ENCODE measurements at regions not wholly inside any gene's neighbourhood (a gene's known extent, or its start where the extent isn't known, plus 50 kb on each side); places are given as distances from the start of the nearest gene placed in this dataset.

- Histone ChIP-seq H4K20me1 (ENCODE audit: insufficient read depth, low read length) (no peaks in the 10 kb centered on the region), H3K79me2 (ENCODE audit: low read length) (no peaks in the 10 kb centered on the region), H3K9ac (ENCODE audit: low read length) (no peak overlapping the region), H3K27me3 (ENCODE audit: low read depth, low read length) (no peaks in the 10 kb centered on the region), H3K4me2 (ENCODE audit: low read length) (no peak overlapping the region), H2AFZ (ENCODE audit: low read depth, low read length) (no peak overlapping the region), H3K27ac (ENCODE audit: low read length) (no peak overlapping the region), H3K4me3 (ENCODE audit: low read length) (no peak overlapping the region), H3K9me3 (ENCODE audit: insufficient read depth, low read length) (no peaks in the 10 kb centered on the region), H3K36me3 (replicated peaks; ENCODE audit: low read depth, low read length) (no peaks in the 10 kb centered on the region), H3K4me1 (ENCODE audit: low read length) (no peaks in the 10 kb centered on the region)
- no peak for TF ChIP-seq EZH2phosphoT487 (IDR thresholded peaks at IDR 0.05; ENCODE audit: low read depth)
- TF ChIP-seq, protein P1, sequence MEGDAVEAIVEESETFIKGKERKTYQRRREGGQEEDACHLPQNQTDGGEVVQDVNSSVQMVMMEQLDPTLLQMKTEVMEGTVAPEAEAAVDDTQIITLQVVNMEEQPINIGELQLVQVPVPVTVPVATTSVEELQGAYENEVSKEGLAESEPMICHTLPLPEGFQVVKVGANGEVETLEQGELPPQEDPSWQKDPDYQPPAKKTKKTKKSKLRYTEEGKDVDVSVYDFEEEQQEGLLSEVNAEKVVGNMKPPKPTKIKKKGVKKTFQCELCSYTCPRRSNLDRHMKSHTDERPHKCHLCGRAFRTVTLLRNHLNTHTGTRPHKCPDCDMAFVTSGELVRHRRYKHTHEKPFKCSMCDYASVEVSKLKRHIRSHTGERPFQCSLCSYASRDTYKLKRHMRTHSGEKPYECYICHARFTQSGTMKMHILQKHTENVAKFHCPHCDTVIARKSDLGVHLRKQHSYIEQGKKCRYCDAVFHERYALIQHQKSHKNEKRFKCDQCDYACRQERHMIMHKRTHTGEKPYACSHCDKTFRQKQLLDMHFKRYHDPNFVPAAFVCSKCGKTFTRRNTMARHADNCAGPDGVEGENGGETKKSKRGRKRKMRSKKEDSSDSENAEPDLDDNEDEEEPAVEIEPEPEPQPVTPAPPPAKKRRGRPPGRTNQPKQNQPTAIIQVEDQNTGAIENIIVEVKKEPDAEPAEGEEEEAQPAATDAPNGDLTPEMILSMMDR (IDR thresholded peaks at IDR 0.05; ENCODE audit: low read depth, low read length): no peak
Measured at GRCh38 chr1:190679044-190679443, 201.4 kb upstream of the BRINP3 start.

DNA sequence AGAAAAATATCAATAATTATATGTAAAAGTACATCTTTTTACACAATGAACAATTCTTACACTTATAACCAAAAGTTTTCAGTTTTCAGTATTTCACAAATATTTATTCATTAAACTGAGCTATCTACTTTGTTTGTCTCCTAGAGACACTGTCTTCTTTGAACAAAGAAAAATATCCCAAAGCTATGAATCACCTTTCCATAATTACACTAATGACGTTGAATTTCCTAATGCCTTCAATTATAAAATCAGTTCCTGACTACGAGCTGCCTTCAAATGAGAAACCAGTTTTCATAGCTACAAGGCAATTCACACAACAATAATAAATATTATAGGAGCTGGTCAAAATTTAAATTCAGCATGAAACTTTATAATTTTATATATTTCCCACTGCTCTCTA lies 201.8 kb upstream of the BRINP3 start:
- no peak for TF ChIP-seq EZH2phosphoT487 (IDR thresholded peaks at IDR 0.05; ENCODE audit: low read depth)
- TF ChIP-seq, protein P1 (IDR thresholded peaks at IDR 0.05; ENCODE audit: low read depth, low read length): no peak
- Histone ChIP-seq H3K27ac (ENCODE audit: low read length) (no peak overlapping the region), H3K9me3 (ENCODE audit: insufficient read depth, low read length) (no peaks in the 10 kb centered on the region), H3K27me3 (ENCODE audit: low read depth, low read length) (no peaks in the 10 kb centered on the region), H2AFZ (ENCODE audit: low read depth, low read length) (no peak overlapping the region), H3K79me2 (ENCODE audit: low read length) (no peaks in the 10 kb centered on the region), H3K4me3 (ENCODE audit: low read length) (no peak overlapping the region), H3K4me1 (ENCODE audit: low read length) (no peaks in the 10 kb centered on the region), H3K4me2 (ENCODE audit: low read length) (no peak overlapping the region), H3K36me3 (replicated peaks; ENCODE audit: low read depth, low read length) (no peaks in the 10 kb centered on the region), H3K9ac (ENCODE audit: low read length) (no peak overlapping the region), H4K20me1 (ENCODE audit: insufficient read depth, low read length) (no peaks in the 10 kb centered on the region)

DNA sequence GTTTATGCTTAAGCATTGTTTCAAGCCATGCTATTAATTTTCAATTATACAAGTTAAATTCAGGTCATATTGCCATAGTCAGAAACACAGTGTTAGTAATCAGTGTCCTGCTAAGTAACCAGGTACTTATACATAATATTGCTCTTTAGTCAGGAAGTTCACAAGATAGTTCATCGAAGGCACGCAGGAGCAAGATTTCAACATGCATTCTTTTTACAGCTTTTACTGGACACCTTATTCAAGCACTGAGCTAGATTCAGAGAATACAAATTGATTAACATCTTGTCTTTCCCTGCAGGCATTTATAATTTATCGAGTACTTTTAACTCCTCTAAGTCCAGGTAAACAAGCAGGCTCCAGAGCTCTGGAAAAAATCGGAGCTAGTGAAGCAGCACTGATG lies 202.3 kb upstream of the BRINP3 start:
- TF ChIP-seq, protein P1 (IDR thresholded peaks at IDR 0.05; ENCODE audit: low read depth, low read length): no peak
- no peak for TF ChIP-seq EZH2phosphoT487 (IDR thresholded peaks at IDR 0.05; ENCODE audit: low read depth)
- H3K27ac ChIP-seq (ENCODE audit: low read length): no peak overlapping the region
- H3K4me3 ChIP-seq (ENCODE audit: low read length): no peak overlapping the region

DNA sequence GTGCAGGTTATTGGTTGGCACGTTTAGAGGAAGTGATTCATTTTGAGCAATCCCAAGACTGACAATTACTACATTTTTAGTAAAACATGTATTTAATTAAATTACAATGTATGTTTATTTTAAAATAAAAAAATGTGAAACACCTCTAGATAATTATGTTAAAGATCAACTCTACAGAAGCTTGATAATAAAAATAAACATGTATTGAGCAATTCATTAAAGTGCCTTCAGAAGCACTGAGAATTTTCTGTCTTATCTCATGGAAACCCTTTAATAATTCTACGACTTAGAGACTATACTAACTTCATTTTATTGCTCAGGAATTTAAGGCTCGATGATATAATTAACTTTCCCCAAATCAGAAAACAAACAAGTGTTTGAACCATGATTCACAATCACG lies 208.0 kb upstream of the BRINP3 start:
- H3K36me3 ChIP-seq (replicated peaks; ENCODE audit: low read depth, low read length): no peaks in the 10 kb centered on the region
- H3K27ac ChIP-seq (ENCODE audit: low read length): no peak overlapping the region
- H2AFZ ChIP-seq (ENCODE audit: low read depth, low read length): no peak overlapping the region
- no peaks in the 10 kb centered on the region for H3K27me3 ChIP-seq (ENCODE audit: low read depth, low read length)
- no peak overlapping the region for H3K4me3 ChIP-seq (ENCODE audit: low read length)
- no peaks in the 10 kb centered on the region for H3K9me3 ChIP-seq (ENCODE audit: insufficient read depth, low read length)
- TF ChIP-seq, protein P1 (IDR thresholded peaks at IDR 0.05; ENCODE audit: low read depth, low read length): no peak
- TF ChIP-seq EZH2phosphoT487 (IDR thresholded peaks at IDR 0.05; ENCODE audit: low read depth): no peak
- no peaks in the 10 kb centered on the region for H4K20me1 ChIP-seq (ENCODE audit: insufficient read depth, low read length)
- H3K4me2 ChIP-seq (ENCODE audit: low read length): no peak overlapping the region
- H3K4me1 ChIP-seq (ENCODE audit: low read length): no peaks in the 10 kb centered on the region
- H3K79me2 ChIP-seq (ENCODE audit: low read length): no peaks in the 10 kb centered on the region
- H3K9ac ChIP-seq (ENCODE audit: low read length): no peak overlapping the region

More for the DNA sequence above, 202.3 kb upstream of the BRINP3 start:
- no peaks in the 10 kb centered on the region for H3K36me3 ChIP-seq (replicated peaks; ENCODE audit: low read depth, low read length)
- no peaks in the 10 kb centered on the region for H4K20me1 ChIP-seq (ENCODE audit: insufficient read depth, low read length)
- no peaks in the 10 kb centered on the region for H3K9me3 ChIP-seq (ENCODE audit: insufficient read depth, low read length)
- no peaks in the 10 kb centered on the region for H3K4me1 ChIP-seq (ENCODE audit: low read length)
- H2AFZ ChIP-seq (ENCODE audit: low read depth, low read length): no peak overlapping the region
- no peaks in the 10 kb centered on the region for H3K27me3 ChIP-seq (ENCODE audit: low read depth, low read length)
- no peak overlapping the region for H3K4me2 ChIP-seq (ENCODE audit: low read length)
- H3K79me2 ChIP-seq (ENCODE audit: low read length): no peaks in the 10 kb centered on the region
- H3K9ac ChIP-seq (ENCODE audit: low read length): no peak overlapping the region
